Tibial nerve (tissue), 4 donors: ENCODE measurements at regions not wholly inside any gene's neighbourhood (a gene's known extent, or its start where the extent isn't known, plus 50 kb on each side); places are given as distances from the start of the nearest gene placed in this dataset.

ENCODE experiments used
- CTCF ChIP-seq, 5 experiments: fragments of 200-600 bp in 3 of 5; fragments of 450-650 bp in 2 of 5; sonication (generic) in 3 of 5; IDR thresholded peaks; one replicate each; pipeline ENCODE4 v1.5.1; 2016 to 2019; ENCODE audit warnings: antibody characterized with exemption in 5 of 5, mild to moderate bottlenecking in 3 of 5, moderate library complexity in 2 of 5
- EP300 ChIP-seq, 2 donors: sonication (generic); formaldehyde crosslinking; IDR thresholded peaks; one replicate each; pipeline ENCODE4 v1.6.1; 2017; ENCODE audit warnings: antibody characterized with exemption in 2 of 2, mild to moderate bottlenecking in 1 of 2
- POLR2A ChIP-seq, 2 donors: fragments of 450-650 bp; IDR thresholded peaks; one replicate each; pipeline ENCODE4 v1.6.1; 2017; ENCODE audit warnings: antibody characterized with exemption in 2 of 2, mild to moderate bottlenecking in 2 of 2, moderate library complexity in 2 of 2

DNA sequence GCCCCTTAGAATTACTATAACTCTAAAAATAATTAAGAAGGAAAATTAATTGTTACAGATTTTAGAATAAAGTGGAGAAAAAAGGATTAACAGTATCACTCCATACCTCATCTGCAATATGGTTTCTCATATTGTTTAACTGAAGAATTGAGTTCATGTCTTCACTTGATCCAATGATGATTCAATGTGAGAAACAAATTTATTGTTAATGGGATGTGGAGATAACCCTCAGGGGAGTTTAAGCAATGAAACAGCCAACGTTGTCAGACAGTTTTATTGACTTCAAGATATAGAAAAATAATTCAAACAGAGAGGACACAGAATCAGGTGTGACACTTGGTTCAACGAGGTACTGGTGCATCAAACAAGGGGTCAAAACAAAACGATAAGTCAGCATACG, 665.2 kb upstream of the ACO1 start:
- TF ChIP-seq POLR2A (IDR thresholded peaks at IDR 0.05) (no peak), CTCF (IDR thresholded peaks at IDR 0.05) (no peak), EP300 (IDR thresholded peaks at IDR 0.05) (no peak)
